ENCODE measurements at regions not wholly inside any gene's neighbourhood (a gene's known extent, or its start where the extent isn't known, plus 50 kb on each side); places are given as distances from the start of the nearest gene placed in this dataset.
A peak's percentile ranks its signal among the peaks of the same experiment; 100 is the strongest.
"Not testable (repeated sequence)": the region's sequence is repeated elsewhere in the genome, so short reads cannot be mapped to it uniquely, and the experiment has no call there.

GRCh38 chr14:28161040-28161439 lies 605.5 kb upstream of the FOXG1 start:
- DNase-seq (ENCODE audit: low read depth, low spot score): no peak
- no peaks in the 10 kb centered on the region for H3K9me3 ChIP-seq (ENCODE audit: low read depth, low read length)
- TF ChIP-seq FOXP2 (optimal IDR thresholded peaks at IDR 0.05; ENCODE audit: control extremely low read depth, extremely low read length, insufficient read depth): no peak
- no peak for TF ChIP-seq POLR2AphosphoS5 (IDR thresholded peaks at IDR 0.05; ENCODE audit: borderline replicate concordance, low read depth, low read length)
- TF ChIP-seq EZH2 (IDR thresholded peaks at IDR 0.05): no peak
- H3K36me3 ChIP-seq (ENCODE audit: insufficient read depth, low read length): no peaks in the 10 kb centered on the region
- H3K27ac ChIP-seq: no peak overlapping the region
- H3K4me3 ChIP-seq: no peak overlapping the region
- H3K9ac ChIP-seq (ENCODE audit: insufficient read length): no peak overlapping the region

- no peaks in the 10 kb centered on the region for H3K36me3 ChIP-seq (ENCODE audit: insufficient read depth, low read length)
- H3K9ac ChIP-seq (ENCODE audit: insufficient read length): no peak overlapping the region
- H3K27ac ChIP-seq: no peak overlapping the region
- no peak for DNase-seq (ENCODE audit: low read depth, low spot score)
- no peaks in the 10 kb centered on the region for H3K9me3 ChIP-seq (ENCODE audit: low read depth, low read length)
- H3K4me3 ChIP-seq: no peak overlapping the region
- TF ChIP-seq POLR2AphosphoS5 (IDR thresholded peaks at IDR 0.05; ENCODE audit: borderline replicate concordance, low read depth, low read length): no peak
- TF ChIP-seq FOXP2 (optimal IDR thresholded peaks at IDR 0.05; ENCODE audit: control extremely low read depth, extremely low read length, insufficient read depth): no peak
- no peak for TF ChIP-seq EZH2 (IDR thresholded peaks at IDR 0.05)
Observed at GRCh38 chr14:28163233-28163632, 603.4 kb upstream of the FOXG1 start.

GRCh38 chr14:28163897-28164296 lies 602.7 kb upstream of the FOXG1 start:
- Histone ChIP-seq H3K9me3 (ENCODE audit: low read depth, low read length) (no peaks in the 10 kb centered on the region), H3K4me3 (no peak overlapping the region), H3K27ac (no peak overlapping the region), H3K9ac (ENCODE audit: insufficient read length) (no peak overlapping the region), H3K36me3 (ENCODE audit: insufficient read depth, low read length) (no peaks in the 10 kb centered on the region)
- TF ChIP-seq FOXP2 (optimal IDR thresholded peaks at IDR 0.05; ENCODE audit: control extremely low read depth, extremely low read length, insufficient read depth) (no peak), POLR2AphosphoS5 (IDR thresholded peaks at IDR 0.05; ENCODE audit: borderline replicate concordance, low read depth, low read length) (no peak), EZH2 (IDR thresholded peaks at IDR 0.05) (no peak)
- DNase-seq (ENCODE audit: low read depth, low spot score): no peak

GRCh38 chr14:28187902-28188830 lies 578.4 kb upstream of the FOXG1 start:
- not testable (repeated sequence) for H3K27ac ChIP-seq; H3K9me3 ChIP-seq (ENCODE audit: low read depth, low read length)

GRCh38 chr14:28196878-28197277 lies 569.7 kb upstream of the FOXG1 start:
- Histone ChIP-seq H3K36me3 (ENCODE audit: insufficient read depth, low read length) (no peaks in the 10 kb centered on the region), H3K9ac (ENCODE audit: insufficient read length) (no peak overlapping the region), H3K27ac (no peak overlapping the region), H3K4me3 (no peak overlapping the region), H3K9me3 (ENCODE audit: low read depth, low read length) (no peaks in the 10 kb centered on the region)
- TF ChIP-seq EZH2 (IDR thresholded peaks at IDR 0.05) (no peak), POLR2AphosphoS5 (IDR thresholded peaks at IDR 0.05; ENCODE audit: borderline replicate concordance, low read depth, low read length) (no peak), FOXP2 (optimal IDR thresholded peaks at IDR 0.05; ENCODE audit: control extremely low read depth, extremely low read length, insufficient read depth) (no peak)
- DNase-seq (ENCODE audit: low read depth, low spot score): no peak

More at GRCh38 chr14:28187902-28188830, 578.4 kb upstream of the FOXG1 start:
- peak overlapping the region; percentile 62 for H3K4me3 ChIP-seq
- H3K9ac ChIP-seq (ENCODE audit: insufficient read length); DNase-seq (ENCODE audit: low read depth, low spot score); H3K36me3 ChIP-seq (ENCODE audit: insufficient read depth, low read length): not testable (repeated sequence)

- H3K9ac ChIP-seq (ENCODE audit: insufficient read length): no peak overlapping the region
- TF ChIP-seq POLR2AphosphoS5 (IDR thresholded peaks at IDR 0.05; ENCODE audit: borderline replicate concordance, low read depth, low read length) (no peak), FOXP2 (optimal IDR thresholded peaks at IDR 0.05; ENCODE audit: control extremely low read depth, extremely low read length, insufficient read depth) (no peak), EZH2 (IDR thresholded peaks at IDR 0.05) (no peak)
- H3K36me3 ChIP-seq (ENCODE audit: insufficient read depth, low read length): no peaks in the 10 kb centered on the region
- no peak overlapping the region for H3K27ac ChIP-seq
- H3K9me3 ChIP-seq (ENCODE audit: low read depth, low read length): no peaks in the 10 kb centered on the region
- no peak for DNase-seq (ENCODE audit: low read depth, low spot score)
- no peak overlapping the region for H3K4me3 ChIP-seq
Observed at GRCh38 chr14:28220391-28220790, 546.2 kb upstream of the FOXG1 start.

- no peak for TF ChIP-seq EZH2 (IDR thresholded peaks at IDR 0.05)
- TF ChIP-seq POLR2AphosphoS5 (IDR thresholded peaks at IDR 0.05; ENCODE audit: borderline replicate concordance, low read depth, low read length): no peak
- no peak for TF ChIP-seq FOXP2 (optimal IDR thresholded peaks at IDR 0.05; ENCODE audit: control extremely low read depth, extremely low read length, insufficient read depth)
- Histone ChIP-seq H3K27ac (no peak overlapping the region), H3K9me3 (ENCODE audit: low read depth, low read length) (no peaks in the 10 kb centered on the region), H3K4me3 (no peak overlapping the region), H3K9ac (ENCODE audit: insufficient read length) (no peak overlapping the region), H3K36me3 (ENCODE audit: insufficient read depth, low read length) (no peaks in the 10 kb centered on the region)
- no peak for DNase-seq (ENCODE audit: low read depth, low spot score)
Observed at GRCh38 chr14:28240909-28241308, 525.7 kb upstream of the FOXG1 start.

GRCh38 chr14:28242895-28243294 lies 523.7 kb upstream of the FOXG1 start:
- Histone ChIP-seq H3K36me3 (ENCODE audit: insufficient read depth, low read length) (no peaks in the 10 kb centered on the region), H3K9me3 (ENCODE audit: low read depth, low read length) (no peaks in the 10 kb centered on the region), H3K27ac (no peak overlapping the region), H3K4me3 (no peak overlapping the region), H3K9ac (ENCODE audit: insufficient read length) (no peak overlapping the region)
- no peak for TF ChIP-seq POLR2AphosphoS5 (IDR thresholded peaks at IDR 0.05; ENCODE audit: borderline replicate concordance, low read depth, low read length)
- TF ChIP-seq FOXP2 (optimal IDR thresholded peaks at IDR 0.05; ENCODE audit: control extremely low read depth, extremely low read length, insufficient read depth): no peak
- TF ChIP-seq EZH2 (IDR thresholded peaks at IDR 0.05): no peak
- no peak for DNase-seq (ENCODE audit: low read depth, low spot score)

GRCh38 chr14:28243600-28243999 lies 523.0 kb upstream of the FOXG1 start:
- no peak overlapping the region for H3K4me3 ChIP-seq
- DNase-seq (ENCODE audit: low read depth, low spot score): no peak
- no peaks in the 10 kb centered on the region for H3K36me3 ChIP-seq (ENCODE audit: insufficient read depth, low read length)
- H3K27ac ChIP-seq: no peak overlapping the region
- H3K9ac ChIP-seq (ENCODE audit: insufficient read length): no peak overlapping the region
- H3K9me3 ChIP-seq (ENCODE audit: low read depth, low read length): no peaks in the 10 kb centered on the region
- TF ChIP-seq FOXP2 (optimal IDR thresholded peaks at IDR 0.05; ENCODE audit: control extremely low read depth, extremely low read length, insufficient read depth) (no peak), EZH2 (IDR thresholded peaks at IDR 0.05) (no peak), POLR2AphosphoS5 (IDR thresholded peaks at IDR 0.05; ENCODE audit: borderline replicate concordance, low read depth, low read length) (no peak)
